A549 (cell line): ENCODE measurements at regions not wholly inside any gene's neighbourhood (a gene's known extent, or its start where the extent isn't known, plus 50 kb on each side); places are given as distances from the start of the nearest gene placed in this dataset.

Source experiments
- BHLHE40 ChIP-seq: IDR thresholded peaks from 2 replicates; pipeline ENCODE4 v1.6.1; 2012; ENCODE audit warnings: low read depth, low read length, inconsistent platforms
- CTCF ChIP-seq: fragments of >200 bp; sonication (Bioruptor Twin); formaldehyde crosslinking; IDR thresholded peaks from 3 replicates; pipeline ENCODE4 v1.5.1; 2016
- ELK1 ChIP-seq: fragments of 150-350 bp; IDR thresholded peaks from 2 replicates; pipeline ENCODE4 v1.6.1; 2014; ENCODE audit warnings: low read depth, mild to moderate bottlenecking, low read length
- EP300 ChIP-seq, 2 experiments: fragments of >200 bp; sonication (Bioruptor Twin); formaldehyde crosslinking; IDR thresholded peaks; 2 replicates in 1 of 2; 3 replicates in 1 of 2; pipeline ENCODE4 v1.6.1; 2016 to 2017
- POLR2A ChIP-seq: IDR thresholded peaks from 2 replicates; pipeline ENCODE4 v1.6.1; 2012; ENCODE audit warnings: mild to moderate bottlenecking, low read length
- REST ChIP-seq: fragments of 200-600 bp; sonication (generic); IDR thresholded peaks from 2 replicates; pipeline ENCODE4 v1.6.1; 2016; ENCODE audit warnings: antibody characterized with exemption, mild to moderate bottlenecking, moderate library complexity
- ZFP36 ChIP-seq: fragments of 450-650 bp; IDR thresholded peaks from 2 replicates; pipeline ENCODE4 v1.6.1; 2014; ENCODE audit warnings: borderline replicate concordance; ENCODE audit not compliant: partially characterized antibody
- ZNF302 ChIP-seq: fragments of 250-450 bp; sonication (Bioruptor Pico); IDR thresholded peaks from 2 replicates; pipeline ENCODE4 v1.9.0; 2021; ENCODE audit warnings: inconsistent platforms, mild to moderate bottlenecking, moderate library complexity

DNA sequence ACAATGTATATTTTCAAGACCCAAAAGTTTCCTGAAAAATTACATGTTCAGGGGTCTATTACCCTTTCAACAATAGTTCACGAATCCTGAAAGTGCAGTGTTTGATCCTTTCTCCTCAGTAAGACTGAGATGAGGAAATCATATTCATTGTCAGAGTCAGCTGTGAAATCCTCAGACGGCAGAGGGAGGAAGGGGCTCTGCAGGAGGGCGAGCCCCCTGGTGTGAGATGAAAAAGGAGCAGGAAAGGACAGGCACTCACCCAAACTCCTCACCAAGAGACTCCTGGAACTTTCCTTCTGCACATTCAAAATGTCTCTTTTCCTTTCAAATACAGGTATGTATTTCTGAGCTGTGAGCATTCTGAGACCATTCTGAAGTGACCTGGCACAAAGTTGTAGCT is 150.3 kb upstream of the HABP2 start:
- no peak for TF ChIP-seq CTCF
- TF ChIP-seq POLR2A: no peak
- TF ChIP-seq ELK1: no peak
- no peak for TF ChIP-seq ZFP36
- no peak for TF ChIP-seq EP300 (IDR thresholded peaks at IDR 0.05)
- no peak for TF ChIP-seq ZNF302 (CRISPR knock-in tag)
- TF ChIP-seq BHLHE40: no peak
- TF ChIP-seq REST: no peak
